ENCODE measurements at regions not wholly inside any gene's neighbourhood (a gene's known extent, or its start where the extent isn't known, plus 50 kb on each side); places are given as distances from the start of the nearest gene placed in this dataset.

GRCh38 chr1:232316864-232317263 lies 313.1 kb downstream of the SIPA1L2 start:
- TF ChIP-seq CTCF (optimal IDR thresholded peaks at IDR 0.05 in 1 of 3, IDR thresholded peaks at IDR 0.05 in 1 of 3, conservative IDR thresholded peaks at IDR 0.05 in 1 of 3; ENCODE audit: extremely low read depth in 1 of 3, insufficient read depth in 2 of 3, low read length in 3 of 3), result no peak
- TF ChIP-seq EZH2 (IDR thresholded peaks at IDR 0.05; ENCODE audit: low read length), result no peak

Data from keratinocyte (primary cell).